Upper lobe of right lung (tissue), 1 donor: ENCODE measurements at regions not wholly inside any gene's neighbourhood (a gene's known extent, or its start where the extent isn't known, plus 50 kb on each side); places are given as distances from the start of the nearest gene placed in this dataset.

Experiments
- ATAC-seq: fragments of 200-7000 bp; cut with Tn5 transposase; one replicate; pipeline ENCODE4 v1.9.1; 2020; ENCODE audit warnings: mild to moderate bottlenecking, moderate library complexity
- DNase-seq: peaks from one replicate; pipeline ENCODE4 v3.0.0-alpha.2; 2020
- H3K27ac ChIP-seq: fragments of 200-600 bp; one replicate; pipeline ENCODE4 v1.8.0; 2022
- H3K27me3 ChIP-seq: fragments of 200-600 bp; one replicate; pipeline ENCODE4 v1.8.0; 2022; ENCODE audit warnings: mild to moderate bottlenecking
- H3K36me3 ChIP-seq: fragments of 200-600 bp; one replicate; pipeline ENCODE4 v1.8.0; 2022
- H3K4me1 ChIP-seq: fragments of 200-600 bp; one replicate; pipeline ENCODE4 v1.8.0; 2022
- H3K4me3 ChIP-seq: fragments of 200-600 bp; one replicate; pipeline ENCODE4 v1.8.0; 2022; ENCODE audit warnings: mild to moderate bottlenecking
- H3K9me3 ChIP-seq: fragments of 200-600 bp; one replicate; pipeline ENCODE4 v1.8.0; 2022
- intact Hi-C: fragments of 100-400 bp; cut with DNase I; formaldehyde crosslinking; loops from one replicate; pipeline ENCODE4 v1.11.0; 2022
- TF ChIP-seq, protein P1 (sequence below): fragments of 200-600 bp; IDR thresholded peaks from one replicate; pipeline ENCODE4 v1.8.0; 2022; ENCODE audit warnings: antibody characterized with exemption
- donor health status: DM: no; HTN: yes; CAD: no; lungs with severe emphysema.

- intact Hi-C loops, result no loop called here
- H3K9me3 ChIP-seq, result peaks cover 13% of the 10 kb centered on the region
These were observed 66.4 kb upstream of the TTC34 start for GRCh38 chr1:2867861-2868260.

DNA sequence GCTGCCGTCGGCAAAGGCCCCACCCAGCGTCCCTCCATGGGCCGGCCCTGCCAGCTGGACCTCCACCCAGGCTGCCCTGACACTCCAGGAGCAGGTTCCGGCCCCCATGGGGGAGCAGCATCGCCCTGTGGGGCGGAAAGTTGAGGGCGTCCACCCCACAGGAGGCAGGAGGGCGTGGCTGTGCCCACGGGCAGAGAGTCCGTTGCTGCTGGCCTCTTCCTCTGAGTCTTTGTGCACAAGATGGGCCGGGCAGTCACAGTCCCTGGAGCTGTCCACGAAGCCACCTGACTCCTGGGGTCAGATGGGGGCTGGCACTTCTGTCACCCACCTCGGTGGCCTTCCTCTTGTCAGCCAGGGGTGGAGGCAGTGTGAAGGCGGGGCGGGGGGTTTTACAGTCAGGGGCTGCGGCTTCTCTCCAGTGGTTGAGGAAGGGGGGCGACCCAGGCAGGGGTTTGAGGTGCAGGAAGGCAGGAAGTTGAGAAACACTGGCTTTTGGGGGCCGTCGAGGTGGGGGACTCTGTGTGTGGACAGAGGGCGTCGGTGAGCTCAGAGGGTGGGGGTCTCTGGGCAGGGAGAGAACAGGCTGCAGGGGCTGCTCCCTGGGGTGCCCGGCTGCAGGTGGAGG lies 67.2 kb upstream of the TTC34 start:
- Histone ChIP-seq H3K36me3 (no peaks in the 10 kb centered on the region), H3K4me3 (no peak overlapping the region), H3K27ac (no peak overlapping the region), H3K4me1 (no peaks in the 10 kb centered on the region), H3K27me3 (peaks cover 17% of the 10 kb centered on the region), H3K9me3 (peaks cover 13% of the 10 kb centered on the region)
- ATAC-seq, result no peak
- no peak for DNase-seq
- intact Hi-C loops, result no loop called here
- TF ChIP-seq, protein P1, sequence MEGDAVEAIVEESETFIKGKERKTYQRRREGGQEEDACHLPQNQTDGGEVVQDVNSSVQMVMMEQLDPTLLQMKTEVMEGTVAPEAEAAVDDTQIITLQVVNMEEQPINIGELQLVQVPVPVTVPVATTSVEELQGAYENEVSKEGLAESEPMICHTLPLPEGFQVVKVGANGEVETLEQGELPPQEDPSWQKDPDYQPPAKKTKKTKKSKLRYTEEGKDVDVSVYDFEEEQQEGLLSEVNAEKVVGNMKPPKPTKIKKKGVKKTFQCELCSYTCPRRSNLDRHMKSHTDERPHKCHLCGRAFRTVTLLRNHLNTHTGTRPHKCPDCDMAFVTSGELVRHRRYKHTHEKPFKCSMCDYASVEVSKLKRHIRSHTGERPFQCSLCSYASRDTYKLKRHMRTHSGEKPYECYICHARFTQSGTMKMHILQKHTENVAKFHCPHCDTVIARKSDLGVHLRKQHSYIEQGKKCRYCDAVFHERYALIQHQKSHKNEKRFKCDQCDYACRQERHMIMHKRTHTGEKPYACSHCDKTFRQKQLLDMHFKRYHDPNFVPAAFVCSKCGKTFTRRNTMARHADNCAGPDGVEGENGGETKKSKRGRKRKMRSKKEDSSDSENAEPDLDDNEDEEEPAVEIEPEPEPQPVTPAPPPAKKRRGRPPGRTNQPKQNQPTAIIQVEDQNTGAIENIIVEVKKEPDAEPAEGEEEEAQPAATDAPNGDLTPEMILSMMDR, result no peak

More at GRCh38 chr1:2867861-2868260, 66.4 kb upstream of the TTC34 start:
- Histone ChIP-seq H3K4me3 (no peak overlapping the region), H3K4me1 (no peaks in the 10 kb centered on the region), H3K36me3 (no peaks in the 10 kb centered on the region), H3K27ac (no peak overlapping the region), H3K27me3 (peaks cover 23% of the 10 kb centered on the region)
- DNase-seq, result no peak
- ATAC-seq, result no peak
- TF ChIP-seq, protein P1, result no peak

- peaks cover 7% of the 10 kb centered on the region for H3K27me3 ChIP-seq
- no peaks in the 10 kb centered on the region for H3K36me3 ChIP-seq
- H3K4me1 ChIP-seq, result no peaks in the 10 kb centered on the region
- no peak overlapping the region for H3K27ac ChIP-seq
- TF ChIP-seq, protein P1, result no peak
- ATAC-seq (no peak), DNase-seq (no peak)
- H3K4me3 ChIP-seq, result no peak overlapping the region
- H3K9me3 ChIP-seq, result peaks cover 13% of the 10 kb centered on the region
- intact Hi-C loops, result no loop called here
These were observed 69.8 kb upstream of the TTC34 start for GRCh38 chr1:2871246-2871815.

DNA sequence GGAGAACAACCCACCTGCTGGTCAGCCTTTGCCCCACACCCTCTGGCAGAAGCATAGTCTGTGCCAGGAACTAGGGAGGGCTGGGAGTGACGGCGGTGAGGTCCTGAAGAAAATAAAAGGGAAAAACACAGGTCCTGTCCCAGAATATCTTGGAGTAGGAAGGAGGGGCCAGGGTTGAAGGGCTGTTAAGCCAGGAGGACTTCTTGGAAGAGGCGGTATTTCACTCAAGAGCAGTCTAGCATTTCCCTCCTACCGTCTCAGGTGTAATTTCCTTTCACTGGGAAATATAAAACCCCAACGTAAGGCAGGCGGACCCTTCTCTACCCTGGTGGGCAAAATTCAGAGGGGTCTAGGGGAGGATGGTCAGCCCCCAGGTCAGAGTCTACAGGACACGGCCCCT lies 72.7 kb upstream of the TTC34 start:
- ATAC-seq, result no peak
- no peaks in the 10 kb centered on the region for H3K36me3 ChIP-seq
- H3K9me3 ChIP-seq, result peaks cover 13% of the 10 kb centered on the region
- intact Hi-C loops, result no loop called here
- DNase-seq, result no peak
- no peaks in the 10 kb centered on the region for H3K27me3 ChIP-seq
- no peak overlapping the region for H3K27ac ChIP-seq
- TF ChIP-seq, protein P1, result no peak
- H3K4me1 ChIP-seq, result no peaks in the 10 kb centered on the region
- H3K4me3 ChIP-seq, result no peak overlapping the region

GRCh38 chr1:2874607-2875480 lies 73.4 kb upstream of the TTC34 start:
- Histone ChIP-seq H3K4me3 (no peak overlapping the region), H3K36me3 (no peaks in the 10 kb centered on the region), H3K9me3 (peaks cover 13% of the 10 kb centered on the region), H3K4me1 (no peaks in the 10 kb centered on the region), H3K27ac (no peak overlapping the region), H3K27me3 (no peaks in the 10 kb centered on the region)
- intact Hi-C loops, result no loop called here
- ATAC-seq (peak; percentile 17), DNase-seq (no peak)
- TF ChIP-seq, protein P1, result no peak
